SK-N-SH (cell line): ENCODE measurements at regions not wholly inside any gene's neighbourhood (a gene's known extent, or its start where the extent isn't known, plus 50 kb on each side); places are given as distances from the start of the nearest gene placed in this dataset.

ENCODE experiments used
- CTCF ChIP-seq: fragments of 200-600 bp; sonication (generic); IDR thresholded peaks from 2 replicates; pipeline ENCODE4 v1.6.1; 2017; ENCODE audit warnings: antibody characterized with exemption, mild to moderate bottlenecking, moderate library complexity
- EP300 ChIP-seq, 2 experiments: IDR thresholded peaks; 2 replicates each; pipeline versions ENCODE4 v1.4.0 to v1.6.1; 2012; ENCODE audit warnings: borderline replicate concordance in 1 of 2, low read depth in 1 of 2, low read length in 1 of 2
- EZH2phosphoT487 ChIP-seq: fragments of 200-600 bp; sonication (generic); IDR thresholded peaks from 2 replicates; pipeline ENCODE4 v1.6.1; 2017; ENCODE audit warnings: low read depth, mixed run types, mild to moderate bottlenecking, antibody characterized with exemption, moderate library complexity, borderline replicate concordance
- GABPA ChIP-seq: IDR thresholded peaks from 2 replicates; pipeline ENCODE4 v1.4.0; 2012; ENCODE audit warnings: low read depth, mild to moderate bottlenecking
- MXI1 ChIP-seq: IDR thresholded peaks from 2 replicates; pipeline ENCODE4 v1.6.1; 2012; ENCODE audit warnings: mild to moderate bottlenecking, low read depth, low read length, improper control_type of control experiment
- RCOR1 ChIP-seq: fragments of 150-350 bp; IDR thresholded peaks from 2 replicates; pipeline ENCODE4 v1.6.1; 2017; ENCODE audit warnings: antibody characterized with exemption, low read length
- SIN3A ChIP-seq: IDR thresholded peaks from 2 replicates; pipeline ENCODE4 v1.6.1; 2012; ENCODE audit warnings: low read depth, mild to moderate bottlenecking, low read length, moderate library complexity, borderline replicate concordance
- SMC3 ChIP-seq: IDR thresholded peaks from 2 replicates; pipeline ENCODE4 v1.6.1; 2012; ENCODE audit warnings: low read depth, low read length, improper control_type of control experiment
- TAF1 ChIP-seq: IDR thresholded peaks from 2 replicates; pipeline ENCODE4 v1.6.1; 2012; ENCODE audit warnings: low read depth, mild to moderate bottlenecking, low read length, moderate library complexity, borderline replicate concordance

- no peak for TF ChIP-seq CTCF
- TF ChIP-seq EP300 (IDR thresholded peaks at IDR 0.05; ENCODE audit: borderline replicate concordance in 1 of 2, low read depth in 1 of 2, low read length in 1 of 2): no peak
- no peak for TF ChIP-seq RCOR1
- TF ChIP-seq MXI1: no peak
- no peak for TF ChIP-seq GABPA
- no peak for TF ChIP-seq EZH2phosphoT487
- TF ChIP-seq TAF1: no peak
- no peak for TF ChIP-seq SIN3A
- no peak for TF ChIP-seq SMC3
Observed at GRCh38 chr17:72226322-72226721, 105.5 kb downstream of the SOX9 start.
